RKO (cell line): ENCODE measurements at regions not wholly inside any gene's neighbourhood (a gene's known extent, or its start where the extent isn't known, plus 50 kb on each side); places are given as distances from the start of the nearest gene placed in this dataset.
A peak's percentile ranks its signal among the peaks of the same experiment; 100 is the strongest.

Source experiments
- DNase-seq: peaks from one replicate; pipeline ENCODE4 v3.0.0-alpha.2; 2016; ENCODE audit warnings: low spot score

- peak; percentile 9 for DNase-seq
Observed at GRCh38 chr6:149217466-149217888, 100.0 kb upstream of the TAB2 start.

GRCh38 chr6:149218471-149218870, 99.0 kb upstream of the TAB2 start:
- no peak for DNase-seq

GRCh38 chr6:149218915-149219314, 98.6 kb upstream of the TAB2 start:
- no peak for DNase-seq

- no peak for DNase-seq
Observed at GRCh38 chr6:149220882-149221773, 96.4 kb upstream of the TAB2 start.

- no peak for DNase-seq
Observed at GRCh38 chr6:149221774-149222070, 95.8 kb upstream of the TAB2 start.

GRCh38 chr6:149223120-149223903, 94.2 kb upstream of the TAB2 start:
- no peak for DNase-seq

GRCh38 chr6:149223904-149224351, 93.6 kb upstream of the TAB2 start:
- DNase-seq = no peak

GRCh38 chr6:149224399-149224798, 93.1 kb upstream of the TAB2 start:
- no peak for DNase-seq

- no peak for DNase-seq
Observed at GRCh38 chr6:149225370-149225769, 92.1 kb upstream of the TAB2 start.

- no peak for DNase-seq
Observed at GRCh38 chr6:149225946-149226345, 91.6 kb upstream of the TAB2 start.

GRCh38 chr6:149227796-149228195, 89.7 kb upstream of the TAB2 start:
- DNase-seq = no peak

GRCh38 chr6:149228311-149228955, 89.1 kb upstream of the TAB2 start:
- DNase-seq = no peak

- DNase-seq = no peak
Observed at GRCh38 chr6:149229096-149229495, 88.4 kb upstream of the TAB2 start.

GRCh38 chr6:149230712-149231460, 86.6 kb upstream of the TAB2 start:
- DNase-seq = no peak

- DNase-seq = no peak
Observed at GRCh38 chr6:149231778-149232177, 85.7 kb upstream of the TAB2 start.

- peak; percentile 80 for DNase-seq
Observed at GRCh38 chr6:149233056-149233715, 84.3 kb upstream of the TAB2 start.

- no peak for DNase-seq
Observed at GRCh38 chr6:149234051-149234962, 83.2 kb upstream of the TAB2 start.

GRCh38 chr6:149235130-149235561, 82.4 kb upstream of the TAB2 start:
- no peak for DNase-seq

GRCh38 chr6:149236589-149236988, 80.9 kb upstream of the TAB2 start:
- no peak for DNase-seq

- DNase-seq = no peak
Observed at GRCh38 chr6:149237464-149237863, 80.0 kb upstream of the TAB2 start.
